NB4 (cell line): ENCODE measurements at regions not wholly inside any gene's neighbourhood (a gene's known extent, or its start where the extent isn't known, plus 50 kb on each side); places are given as distances from the start of the nearest gene placed in this dataset.

Experiments used
- DNase-seq: peaks from one replicate; pipeline ENCODE4 v3.0.0; 2010; ENCODE audit warnings: low read depth
- H3K4me3 ChIP-seq: one replicate; pipeline ENCODE4 v1.5.1; 2011; ENCODE audit warnings: mild to moderate bottlenecking, low read depth, low read length, moderate library complexity
- MYC ChIP-seq: IDR thresholded peaks from 2 replicates; pipeline ENCODE4 v1.6.1; 2011; ENCODE audit warnings: low read depth, low read length
- POLR2A ChIP-seq: IDR thresholded peaks from 2 replicates; pipeline ENCODE4 v1.6.1; 2011; ENCODE audit warnings: mild to moderate bottlenecking; ENCODE audit not compliant: insufficient read length; ENCODE audit errors: extremely low read depth
- TF ChIP-seq, protein P1 (sequence below): IDR thresholded peaks from 2 replicates; pipeline ENCODE4 v1.6.1; 2011; ENCODE audit warnings: low read depth, low read length
- TF ChIP-seq, protein P2 (sequence below): IDR thresholded peaks from one replicate; pipeline ENCODE4 v1.5.1; 2012; ENCODE audit warnings: low read depth, low read length

DNA sequence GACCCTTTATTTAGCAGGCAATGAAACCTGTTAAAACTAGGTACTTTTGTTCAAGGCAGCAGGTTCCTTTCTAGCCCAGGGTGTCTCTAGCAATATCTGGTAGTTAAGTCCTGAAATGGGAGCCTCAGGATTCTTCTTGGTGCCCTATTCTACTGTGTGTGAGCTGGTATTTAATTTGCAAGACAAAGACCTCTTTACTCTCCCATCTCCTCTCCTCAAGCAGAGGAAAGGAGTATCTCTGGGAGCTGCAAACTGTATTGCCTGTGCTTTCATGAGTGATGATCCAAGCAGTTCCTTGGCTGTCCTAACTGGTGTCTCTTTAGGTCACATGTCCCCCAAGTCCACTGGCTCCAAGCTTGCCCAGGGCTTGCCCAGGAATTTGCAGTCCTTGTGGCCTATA, 188.2 kb downstream of the SI start:
- DNase-seq: no peak
- no peak for TF ChIP-seq POLR2A
- TF ChIP-seq, protein P1, sequence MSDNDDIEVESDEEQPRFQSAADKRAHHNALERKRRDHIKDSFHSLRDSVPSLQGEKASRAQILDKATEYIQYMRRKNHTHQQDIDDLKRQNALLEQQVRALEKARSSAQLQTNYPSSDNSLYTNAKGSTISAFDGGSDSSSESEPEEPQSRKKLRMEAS: no peak
- TF ChIP-seq, protein P2, sequence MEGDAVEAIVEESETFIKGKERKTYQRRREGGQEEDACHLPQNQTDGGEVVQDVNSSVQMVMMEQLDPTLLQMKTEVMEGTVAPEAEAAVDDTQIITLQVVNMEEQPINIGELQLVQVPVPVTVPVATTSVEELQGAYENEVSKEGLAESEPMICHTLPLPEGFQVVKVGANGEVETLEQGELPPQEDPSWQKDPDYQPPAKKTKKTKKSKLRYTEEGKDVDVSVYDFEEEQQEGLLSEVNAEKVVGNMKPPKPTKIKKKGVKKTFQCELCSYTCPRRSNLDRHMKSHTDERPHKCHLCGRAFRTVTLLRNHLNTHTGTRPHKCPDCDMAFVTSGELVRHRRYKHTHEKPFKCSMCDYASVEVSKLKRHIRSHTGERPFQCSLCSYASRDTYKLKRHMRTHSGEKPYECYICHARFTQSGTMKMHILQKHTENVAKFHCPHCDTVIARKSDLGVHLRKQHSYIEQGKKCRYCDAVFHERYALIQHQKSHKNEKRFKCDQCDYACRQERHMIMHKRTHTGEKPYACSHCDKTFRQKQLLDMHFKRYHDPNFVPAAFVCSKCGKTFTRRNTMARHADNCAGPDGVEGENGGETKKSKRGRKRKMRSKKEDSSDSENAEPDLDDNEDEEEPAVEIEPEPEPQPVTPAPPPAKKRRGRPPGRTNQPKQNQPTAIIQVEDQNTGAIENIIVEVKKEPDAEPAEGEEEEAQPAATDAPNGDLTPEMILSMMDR: no peak
- no peak for TF ChIP-seq MYC
- H3K4me3 ChIP-seq: no peak overlapping the region

DNA sequence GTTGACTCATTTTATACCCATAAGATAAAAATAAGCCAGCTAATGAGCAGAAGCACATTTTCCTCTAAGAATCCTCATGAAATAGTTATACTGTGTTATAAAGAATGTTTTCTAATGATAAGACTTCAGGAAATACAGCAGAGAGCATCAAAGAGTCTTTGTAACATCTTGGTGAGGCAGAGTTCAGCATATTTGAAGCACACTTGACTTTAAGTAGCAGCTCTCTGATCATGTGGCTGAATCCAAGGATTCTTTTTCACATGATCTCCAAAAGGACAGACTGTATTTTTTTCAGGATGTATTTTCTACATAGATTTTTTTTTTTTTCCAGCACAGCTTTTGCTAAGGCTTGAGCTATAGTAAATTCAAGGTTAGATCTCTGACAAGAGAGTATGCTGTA, 195.1 kb downstream of the SI start:
- TF ChIP-seq, protein P1: no peak
- TF ChIP-seq MYC (no peak), POLR2A (no peak)
- TF ChIP-seq, protein P2: no peak
- DNase-seq: no peak
- H3K4me3 ChIP-seq: no peak overlapping the region

DNA sequence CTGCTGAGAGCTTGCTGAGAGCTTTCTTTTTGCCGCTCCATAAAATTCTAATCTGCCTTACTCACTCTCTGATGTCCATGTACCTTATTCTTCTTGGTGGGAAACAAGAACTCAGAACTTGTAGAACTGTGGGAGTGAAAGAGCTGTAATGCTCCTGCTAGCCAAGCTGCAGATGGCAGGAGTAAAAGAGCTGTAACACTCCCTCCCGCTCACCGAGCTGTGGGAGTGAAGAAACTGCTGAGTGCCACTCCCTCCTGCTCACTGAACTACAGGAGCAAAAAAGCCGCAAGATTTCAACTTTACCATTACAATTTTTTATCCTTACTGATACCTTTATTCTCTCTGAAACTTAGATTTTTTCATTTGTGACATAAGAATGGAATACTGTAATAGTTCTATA, 199.1 kb downstream of the SI start:
- DNase-seq: no peak
- H3K4me3 ChIP-seq: no peak overlapping the region
- TF ChIP-seq MYC (no peak), POLR2A (no peak)

DNA sequence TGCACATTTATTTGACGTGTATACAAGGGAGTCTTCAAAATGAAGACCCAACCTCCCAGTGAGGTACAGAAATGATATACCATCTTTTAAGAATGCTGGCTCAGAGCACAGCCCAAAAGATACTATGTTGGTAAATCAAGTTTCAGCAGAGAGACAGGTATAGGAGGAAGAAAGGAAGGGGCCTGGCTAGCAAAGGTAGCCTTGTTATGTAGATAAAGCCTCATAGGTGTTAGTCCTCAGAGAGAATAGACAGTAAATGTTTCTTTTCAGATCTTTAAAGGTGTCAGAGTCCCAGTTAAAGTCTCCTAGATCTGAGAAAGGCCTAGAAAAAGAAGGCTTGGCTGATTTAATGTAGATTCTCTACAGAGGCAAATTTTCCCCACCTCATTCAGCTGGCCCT, 213.8 kb downstream of the SI start:
- no peak for TF ChIP-seq MYC
- TF ChIP-seq, protein P2: no peak
- no peak for TF ChIP-seq POLR2A
- TF ChIP-seq, protein P1: no peak

DNA sequence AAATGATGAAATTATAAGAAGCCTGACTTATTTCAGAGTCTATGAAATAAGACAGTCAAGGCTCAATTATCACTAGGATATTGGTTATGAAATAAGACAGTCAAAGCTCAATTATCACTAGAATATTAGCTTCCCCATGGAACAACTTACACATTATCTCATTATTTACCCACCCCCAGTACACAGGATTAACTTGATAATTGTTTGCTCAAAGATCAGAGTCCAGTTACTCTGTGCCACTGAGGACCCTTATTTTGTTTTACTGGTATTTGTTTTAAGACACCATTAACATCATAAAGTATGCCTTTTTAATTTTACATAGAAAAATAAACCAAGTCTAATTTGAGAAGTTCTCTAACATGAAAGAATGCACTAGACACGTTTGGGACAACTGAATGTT, 225.4 kb downstream of the SI start:
- H3K4me3 ChIP-seq: no peak overlapping the region
- DNase-seq: no peak
- TF ChIP-seq POLR2A (no peak), MYC (no peak)
- TF ChIP-seq, protein P2: no peak
- TF ChIP-seq, protein P1: no peak

More for the DNA sequence above, 213.8 kb downstream of the SI start:
- no peak for DNase-seq
- H3K4me3 ChIP-seq: no peak overlapping the region

DNA sequence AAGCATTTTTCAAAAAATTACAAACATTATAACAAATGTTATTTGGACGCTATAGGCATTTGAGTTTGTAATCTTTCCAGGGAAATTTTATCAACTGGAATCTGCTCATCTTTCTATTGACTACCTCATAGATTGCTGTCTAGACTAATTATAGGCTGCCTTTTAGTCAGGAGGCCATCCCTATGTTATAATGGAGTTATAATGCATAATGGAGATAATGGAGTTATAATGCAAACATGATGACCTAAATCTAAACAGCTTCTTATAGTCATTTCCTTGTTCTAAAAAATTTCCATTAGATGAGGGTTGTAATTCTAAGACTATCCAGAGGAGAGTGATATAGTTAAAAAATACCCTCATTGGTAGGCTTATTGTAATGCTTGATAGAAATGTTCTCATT, 226.4 kb downstream of the SI start:
- H3K4me3 ChIP-seq: no peak overlapping the region
- DNase-seq: no peak
- TF ChIP-seq, protein P1: no peak
- TF ChIP-seq, protein P2: no peak
- no peak for TF ChIP-seq POLR2A
- no peak for TF ChIP-seq MYC
